ENCODE measurements at regions not wholly inside any gene's neighbourhood (a gene's known extent, or its start where the extent isn't known, plus 50 kb on each side); places are given as distances from the start of the nearest gene placed in this dataset.

DNA sequence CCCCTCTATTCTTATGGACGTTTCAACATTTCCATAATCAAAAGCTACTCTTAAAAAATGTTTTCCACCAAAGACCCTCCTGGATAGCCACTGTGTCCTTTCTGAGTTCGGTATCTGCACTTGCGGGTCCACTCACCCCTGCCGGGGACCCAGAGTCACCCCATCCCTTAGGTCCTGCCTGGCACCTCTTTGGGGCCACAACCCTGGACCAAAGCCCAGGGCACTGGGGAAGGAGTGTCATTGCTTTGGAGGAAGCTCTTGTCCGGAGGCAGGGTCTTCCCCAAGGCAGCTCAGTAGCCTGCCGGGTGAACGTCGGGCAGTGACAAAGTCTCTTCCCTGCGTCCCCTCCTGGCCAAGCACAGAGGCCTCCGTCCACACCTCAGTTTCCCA lies 129.6 kb downstream of the RFLNA start:
- Mint-ChIP-seq H3K4me3 (no peak overlapping the region), H3K27me3 (ENCODE audit: insufficient read depth) (no peaks in the 10 kb centered on the region), H3K36me3 (ENCODE audit: low read depth) (peaks cover 46% of the 10 kb centered on the region), H3K27ac (no peak overlapping the region), H3K9me3 (no peaks in the 10 kb centered on the region), H3K4me1 (no peaks in the 10 kb centered on the region)
- H3K4me1 ChIP-seq (ENCODE audit: control insufficient read depth, insufficient read depth, low read length): no peaks in the 10 kb centered on the region
- H3K9me3 ChIP-seq (ENCODE audit: control insufficient read depth, low read length): no peaks in the 10 kb centered on the region
- H3K4me3 ChIP-seq (ENCODE audit: low read length): no peak overlapping the region
- no peak overlapping the region for H3K9ac ChIP-seq (ENCODE audit: extremely low read depth, low read length, poor library complexity, severe bottlenecking)
- no peaks in the 10 kb centered on the region for H3K27me3 ChIP-seq (ENCODE audit: control insufficient read depth, insufficient read depth, low read length, poor library complexity, severe bottlenecking)
- WGBS, 2 experiments (ENCODE audit: insufficient coverage in 1 of 2, insufficient read length in 1 of 2): 93 to 95% methylated on average over 4 to 10 of the region's 10 CpGs
- no peak for DNase-seq
- H3K27ac ChIP-seq (ENCODE audit: low read depth, low read length): no peak overlapping the region
- TF ChIP-seq CTCF (conservative IDR thresholded peaks at IDR 0.05): no peak
- peaks cover 37% of the 10 kb centered on the region for H3K36me3 ChIP-seq (ENCODE audit: control insufficient read depth, insufficient read depth, low read length)

DNA sequence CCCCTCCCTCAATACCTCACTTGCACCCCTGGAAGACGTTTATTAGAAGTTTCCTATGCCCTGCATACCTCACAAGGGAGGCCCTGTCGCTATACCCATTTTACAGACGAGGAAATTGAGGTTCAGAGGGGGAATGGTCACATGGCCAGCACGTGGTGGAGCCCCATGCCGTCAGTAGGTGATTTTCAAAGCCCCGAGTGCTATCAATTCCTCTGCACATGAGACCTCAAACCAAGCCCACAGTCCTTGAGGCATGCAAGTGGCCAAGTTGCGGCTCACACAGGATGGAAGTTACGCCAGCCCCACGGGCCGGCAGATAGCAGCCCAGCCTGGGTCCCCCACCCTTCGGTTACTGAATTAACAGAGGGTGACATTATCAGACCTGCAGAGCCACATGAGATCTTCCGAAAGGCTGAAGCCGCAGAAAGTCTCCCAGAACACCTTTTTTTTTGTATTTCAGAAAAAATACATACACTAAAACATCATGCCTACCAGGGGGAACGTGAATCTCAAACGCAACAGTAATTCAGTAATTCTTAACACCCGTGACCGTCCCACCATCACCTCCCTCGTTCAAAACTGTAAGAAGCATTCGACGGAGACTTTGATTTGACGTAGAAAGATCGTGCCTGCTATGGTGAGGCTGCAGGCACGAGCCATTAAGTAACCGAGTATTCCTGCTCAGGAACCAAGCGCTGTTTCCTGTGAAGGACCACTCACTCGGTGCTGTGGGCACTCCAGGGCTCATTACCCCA lies 129.0 kb downstream of the RFLNA start:
- Histone ChIP-seq H3K27ac (ENCODE audit: low read depth, low read length) (no peak overlapping the region), H3K4me1 (ENCODE audit: control insufficient read depth, insufficient read depth, low read length) (no peaks in the 10 kb centered on the region)
- H3K27ac Mint-ChIP-seq: peak overlapping the region; percentile 75

More for the DNA sequence above, 129.0 kb downstream of the RFLNA start:
- Mint-ChIP-seq H3K4me3 (no peak overlapping the region), H3K9me3 (no peaks in the 10 kb centered on the region), H3K36me3 (ENCODE audit: low read depth) (peaks cover 52% of the 10 kb centered on the region), H3K27me3 (ENCODE audit: insufficient read depth) (no peaks in the 10 kb centered on the region), H3K4me1 (no peaks in the 10 kb centered on the region)
- no peaks in the 10 kb centered on the region for H3K27me3 ChIP-seq (ENCODE audit: control insufficient read depth, insufficient read depth, low read length, poor library complexity, severe bottlenecking)
- no peak for TF ChIP-seq CTCF (conservative IDR thresholded peaks at IDR 0.05)
- H3K9ac ChIP-seq (ENCODE audit: extremely low read depth, low read length, poor library complexity, severe bottlenecking): no peak overlapping the region
- no peaks in the 10 kb centered on the region for H3K9me3 ChIP-seq (ENCODE audit: control insufficient read depth, low read length)
- no peak overlapping the region for H3K4me3 ChIP-seq (ENCODE audit: low read length)
- H3K36me3 ChIP-seq (ENCODE audit: control insufficient read depth, insufficient read depth, low read length): peaks cover 42% of the 10 kb centered on the region
- WGBS, 2 experiments (ENCODE audit: insufficient coverage in 1 of 2, insufficient read length in 1 of 2): 92 to 95% methylated on average over 20 to 26 of the region's 26 CpGs
- DNase-seq: no peak

Data from endodermal cell (in vitro differentiated cells).